GM18951 (cell line): ENCODE measurements at regions not wholly inside any gene's neighbourhood (a gene's known extent, or its start where the extent isn't known, plus 50 kb on each side); places are given as distances from the start of the nearest gene placed in this dataset.

Experiments
- POLR2A ChIP-seq: IDR thresholded peaks from 4 replicates; pipeline ENCODE4 v1.6.1; 2011; ENCODE audit warnings: mild to moderate bottlenecking; ENCODE audit not compliant: insufficient read length, insufficient read depth; ENCODE audit errors: extremely low read depth
- in situ Hi-C: fragments of 300-500 bp; cut with MboI; formaldehyde crosslinking; loops from one replicate; pipeline ENCODE4 v1.12.0; 2022; ENCODE audit warnings: low sequenced_read_pairs, mixed read lengths, inconsistent platforms; ENCODE audit not compliant: unreplicated experiment

- no peak for TF ChIP-seq POLR2A
- in situ Hi-C loops: no loop called here
These were observed 313.6 kb upstream of the ACVR2A start for GRCh38 chr2:147531269-147531668.

- in situ Hi-C loops: no loop called here
- no peak for TF ChIP-seq POLR2A
These were observed 314.8 kb upstream of the ACVR2A start for GRCh38 chr2:147530033-147530432.

- in situ Hi-C loops: no loop called here
- no peak for TF ChIP-seq POLR2A
These were observed 318.9 kb upstream of the ACVR2A start for GRCh38 chr2:147525819-147526489.

- in situ Hi-C loops: no loop called here
- no peak for TF ChIP-seq POLR2A
These were observed 319.9 kb upstream of the ACVR2A start for GRCh38 chr2:147524912-147525311.

- in situ Hi-C loops: no loop called here
- TF ChIP-seq POLR2A: no peak
These were observed 321.4 kb upstream of the ACVR2A start for GRCh38 chr2:147523415-147523814.

GRCh38 chr2:147521936-147522335 lies 322.9 kb upstream of the ACVR2A start:
- no peak for TF ChIP-seq POLR2A
- in situ Hi-C loops: no loop called here

- in situ Hi-C loops: no loop called here
- TF ChIP-seq POLR2A: no peak
These were observed 324.0 kb upstream of the ACVR2A start for GRCh38 chr2:147520817-147521216.

- in situ Hi-C loops: no loop called here
- TF ChIP-seq POLR2A: no peak
These were observed 325.7 kb upstream of the ACVR2A start for GRCh38 chr2:147519178-147519577.

GRCh38 chr2:147515213-147515612 lies 329.6 kb upstream of the ACVR2A start:
- in situ Hi-C loops: no loop called here
- TF ChIP-seq POLR2A: no peak

GRCh38 chr2:147512206-147512605 lies 332.6 kb upstream of the ACVR2A start:
- TF ChIP-seq POLR2A: no peak
- in situ Hi-C loops: no loop called here

GRCh38 chr2:147511491-147511948 lies 333.3 kb upstream of the ACVR2A start:
- TF ChIP-seq POLR2A: no peak
- in situ Hi-C loops: no loop called here

- in situ Hi-C loops: no loop called here
These were observed 335.0 kb upstream of the ACVR2A start for GRCh38 chr2:147509821-147510220.

GRCh38 chr2:147506889-147507288 lies 337.9 kb upstream of the ACVR2A start:
- in situ Hi-C loops: no loop called here
- TF ChIP-seq POLR2A: no peak

More at GRCh38 chr2:147509821-147510220, 335.0 kb upstream of the ACVR2A start:
- no peak for TF ChIP-seq POLR2A

- in situ Hi-C loops: no loop called here
- no peak for TF ChIP-seq POLR2A
These were observed 342.0 kb upstream of the ACVR2A start for GRCh38 chr2:147502711-147503290.

GRCh38 chr2:147501968-147502367 lies 342.9 kb upstream of the ACVR2A start:
- TF ChIP-seq POLR2A: no peak
- in situ Hi-C loops: no loop called here

GRCh38 chr2:147500819-147501395 lies 343.9 kb upstream of the ACVR2A start:
- in situ Hi-C loops: no loop called here

More at GRCh38 chr2:147500819-147501395, 343.9 kb upstream of the ACVR2A start:
- TF ChIP-seq POLR2A: no peak
